ENCODE measurements at regions not wholly inside any gene's neighbourhood (a gene's known extent, or its start where the extent isn't known, plus 50 kb on each side); places are given as distances from the start of the nearest gene placed in this dataset.

GRCh38 chr4:31283679-31284078, 563.5 kb downstream of the PCDH7 start:
- TF ChIP-seq POLR2A (IDR thresholded peaks at IDR 0.05; ENCODE audit: low read length), result no peak
- no peak for TF ChIP-seq GATA1 (IDR thresholded peaks at IDR 0.05; ENCODE audit: low read depth, low read length)
